A549 (cell line): ENCODE measurements at regions not wholly inside any gene's neighbourhood (a gene's known extent, or its start where the extent isn't known, plus 50 kb on each side); places are given as distances from the start of the nearest gene placed in this dataset.

Source experiments
- ATAC-seq, 2 experiments: fragments of 200-7000 bp in 1 of 2; fragments of >200 bp in 1 of 2; cut with Nextera tagmentation in 1 of 2; cut with Tn5 transposase in 1 of 2; 3 replicates each; pipeline versions ENCODE4 v1.8.0 to v1.9.1; 2018 to 2020; ENCODE audit warnings: mild to moderate bottlenecking in 1 of 2, moderate library complexity in 1 of 2
- CTCF ChIA-PET: fragments of 300-600 bp; sonication (Branson Sonifier 250); formaldehyde crosslinking; extraction: SDS; loops from one replicate; lab custom pipeline; 2021; ENCODE audit warnings: antibody characterized with exemption, inconsistent platforms; lab: Yijun Ruan, JAX
- POLR2A ChIA-PET: fragments of 350-600 bp; formaldehyde crosslinking; extraction: SDS; loops from one replicate; lab custom pipeline; 2021; ENCODE audit warnings: antibody characterized with exemption, inconsistent platforms; lab: Yijun Ruan, JAX
- DNase-seq, 2 experiments: peaks; one replicate each; pipeline versions ENCODE4 v3.0.0 to v3.0.0-alpha.2; 2011 to 2016; ENCODE audit warnings: low read depth in 1 of 2, low spot score in 1 of 2
- FAIRE-seq: peaks from 2 replicates; lab custom pipeline; 2011; peaks lifted over from hg19 to GRCh38; lab: Jason Lieb, UNC
- H3K27ac ChIP-seq, 2 experiments: fragments of >200 bp; sonication (Bioruptor Twin); formaldehyde crosslinking; 3 replicates each; pipeline ENCODE4 v1.5.1; 2016 to 2017
- H3K4me1 ChIP-seq: fragments of >200 bp; sonication (Bioruptor Twin); formaldehyde crosslinking; 3 replicates; pipeline ENCODE4 v1.6.1; 2016
- H3K4me2 ChIP-seq: fragments of >200 bp; sonication (Bioruptor Twin); formaldehyde crosslinking; 3 replicates; pipeline ENCODE4 v1.6.1; 2016
- H3K4me3 ChIP-seq: fragments of >200 bp; sonication (Bioruptor Twin); formaldehyde crosslinking; 3 replicates; pipeline ENCODE4 v1.5.1; 2016
- H3K9me3 ChIP-seq: fragments of >200 bp; sonication (Bioruptor Twin); formaldehyde crosslinking; 3 replicates; pipeline ENCODE4 v1.6.1; 2016
- BCL3 ChIP-seq: fragments of >200 bp; sonication (Bioruptor Twin); formaldehyde crosslinking; IDR thresholded peaks from 3 replicates; pipeline ENCODE4 v1.6.1; 2016
- CBX2 ChIP-seq: fragments of 200-600 bp; sonication (generic); IDR thresholded peaks from 2 replicates; pipeline ENCODE4 v1.6.1; 2016; ENCODE audit warnings: low read depth, mild to moderate bottlenecking, borderline replicate concordance
- CBX8 ChIP-seq: fragments of 200-600 bp; sonication (generic); IDR thresholded peaks from 2 replicates; pipeline ENCODE4 v1.6.1; 2016
- CEBPB ChIP-seq, 2 experiments: fragments of >200 bp in 1 of 2; sonication (Bioruptor Twin) in 1 of 2; formaldehyde crosslinking in 1 of 2; IDR thresholded peaks; 2 replicates each; pipeline ENCODE4 v1.6.1; 2012 to 2016
- CHD2 ChIP-seq: fragments of 150-350 bp; IDR thresholded peaks from 2 replicates; pipeline ENCODE4 v1.6.1; 2014; ENCODE audit warnings: low read length; ENCODE audit not compliant: partially characterized antibody
- CHD4 ChIP-seq: fragments of 200-600 bp; sonication (generic); IDR thresholded peaks from 2 replicates; pipeline ENCODE4 v1.6.1; 2016; ENCODE audit warnings: antibody characterized with exemption, mild to moderate bottlenecking, borderline replicate concordance
- EHF ChIP-seq: fragments of 250-450 bp; sonication (Bioruptor Pico); IDR thresholded peaks from 2 replicates; pipeline ENCODE4 v1.5.0; 2020; ENCODE audit warnings: mild to moderate bottlenecking
- EHMT2 ChIP-seq: fragments of 200-600 bp; sonication (generic); IDR thresholded peaks from 2 replicates; pipeline ENCODE4 v1.6.1; 2016; ENCODE audit warnings: antibody characterized with exemption, low read depth, mild to moderate bottlenecking, moderate library complexity
- ESRRA ChIP-seq: fragments of 150-350 bp; IDR thresholded peaks from 2 replicates; pipeline ENCODE4 v1.6.1; 2014; ENCODE audit warnings: mild to moderate bottlenecking, low read length, borderline replicate concordance
- FOSL2 ChIP-seq, 2 experiments: fragments of 450-650 bp in 1 of 2; fragments of >200 bp in 1 of 2; sonication (Bioruptor Twin) in 1 of 2; formaldehyde crosslinking; IDR thresholded peaks; 2 replicates each; pipeline versions ENCODE4 v1.5.0 to v1.6.1; 2016 to 2020; ENCODE audit warnings: mild to moderate bottlenecking in 1 of 2, moderate library complexity in 1 of 2
- HDAC2 ChIP-seq: fragments of 200-600 bp; sonication (generic); IDR thresholded peaks from 2 replicates; pipeline ENCODE4 v1.6.1; 2016
- HOXB13 ChIP-seq: fragments of 250-450 bp; sonication (Bioruptor Pico); IDR thresholded peaks from 2 replicates; pipeline ENCODE4 v1.5.0; 2020; ENCODE audit warnings: low read depth, mild to moderate bottlenecking, moderate library complexity
- HOXB5 ChIP-seq: fragments of 250-450 bp; sonication (Bioruptor Pico); IDR thresholded peaks from 2 replicates; pipeline ENCODE4 v1.5.0; 2020; ENCODE audit warnings: mild to moderate bottlenecking, moderate library complexity
- JUN ChIP-seq, 2 experiments: fragments of >200 bp; sonication (Bioruptor Twin); formaldehyde crosslinking; IDR thresholded peaks; 2 replicates in 1 of 2; 3 replicates in 1 of 2; pipeline ENCODE4 v1.6.1; 2016 to 2017
- KDM5A ChIP-seq: fragments of 200-600 bp; sonication (generic); IDR thresholded peaks from 2 replicates; pipeline ENCODE4 v1.6.1; 2016; ENCODE audit warnings: antibody characterized with exemption, mild to moderate bottlenecking
- MAFK ChIP-seq: fragments of 450-650 bp; IDR thresholded peaks from 2 replicates; pipeline ENCODE4 v1.6.1; 2014; ENCODE audit not compliant: partially characterized antibody
- MAZ ChIP-seq: fragments of 150-350 bp; IDR thresholded peaks from 2 replicates; pipeline ENCODE4 v1.6.1; 2014; ENCODE audit warnings: antibody characterized with exemption, low read depth, low read length, borderline replicate concordance
- NFE2L2 ChIP-seq: fragments of 150-350 bp; conservative IDR thresholded peaks from 2 replicates; pipeline ENCODE4 v1.6.1; 2014; ENCODE audit warnings: low read length
- NPAS2 ChIP-seq: fragments of 250-450 bp; sonication (Bioruptor Pico); IDR thresholded peaks from 2 replicates; pipeline ENCODE4 v1.8.0; 2022; ENCODE audit warnings: mild to moderate bottlenecking, moderate library complexity, borderline replicate concordance
- NR3C1 ChIP-seq: fragments of >200 bp; sonication (Bioruptor Twin); formaldehyde crosslinking; IDR thresholded peaks from 3 replicates; pipeline ENCODE4 v1.6.1; 2017
- PHF8 ChIP-seq: fragments of 200-600 bp; sonication (generic); IDR thresholded peaks from 2 replicates; pipeline ENCODE4 v1.6.1; 2016; ENCODE audit warnings: low read depth, mild to moderate bottlenecking, antibody characterized with exemption, moderate library complexity, borderline replicate concordance
- POLR2A ChIP-seq: IDR thresholded peaks from 2 replicates; pipeline ENCODE4 v1.6.1; 2012; ENCODE audit warnings: mild to moderate bottlenecking, low read length
- RAD21 ChIP-seq, 2 experiments: fragments of >200 bp in 1 of 2; sonication (Bioruptor Twin) in 1 of 2; formaldehyde crosslinking in 1 of 2; IDR thresholded peaks in 1 of 2; conservative IDR thresholded peaks in 1 of 2; 2 replicates in 1 of 2; 3 replicates in 1 of 2; pipeline ENCODE4 v1.6.1; 2012 to 2018; ENCODE audit warnings: inconsistent platforms in 1 of 2
- RNF2 ChIP-seq: fragments of 200-600 bp; sonication (generic); IDR thresholded peaks from 2 replicates; pipeline ENCODE4 v1.6.1; 2016; ENCODE audit warnings: low read depth, mild to moderate bottlenecking, antibody characterized with exemption, moderate library complexity, borderline replicate concordance
- SMC3 ChIP-seq: fragments of >200 bp; sonication (Bioruptor Twin); formaldehyde crosslinking; IDR thresholded peaks from 3 replicates; pipeline ENCODE4 v1.6.1; 2018; ENCODE audit warnings: inconsistent platforms
- TFCP2L1 ChIP-seq: fragments of 250-450 bp; sonication (Bioruptor Pico); IDR thresholded peaks from 2 replicates; pipeline ENCODE4 v1.5.0; 2021; ENCODE audit warnings: mild to moderate bottlenecking
- ZC3H11A ChIP-seq: fragments of 450-650 bp; IDR thresholded peaks from 2 replicates; pipeline ENCODE4 v1.6.1; 2014; ENCODE audit warnings: antibody characterized with exemption, mild to moderate bottlenecking
- ZFP36 ChIP-seq: fragments of 450-650 bp; IDR thresholded peaks from 2 replicates; pipeline ENCODE4 v1.6.1; 2014; ENCODE audit warnings: borderline replicate concordance; ENCODE audit not compliant: partially characterized antibody
- ZSCAN20 ChIP-seq: fragments of 250-450 bp; sonication (Bioruptor Pico); IDR thresholded peaks from 2 replicates; pipeline ENCODE4 v1.8.0; 2022; ENCODE audit warnings: mild to moderate bottlenecking, moderate library complexity
- WGBS: methylation state at CpG from one replicate; pipeline ENCODE4 v1.1.6; 2017; ENCODE audit errors: missing lambda C conversion rate; 5-methylcytosine and 5-hydroxymethylcytosine counted together
- TF ChIP-seq, protein P1 (sequence below): fragments of 250-450 bp; sonication (Bioruptor Pico); IDR thresholded peaks from 2 replicates; pipeline ENCODE4 v1.5.0; 2021; ENCODE audit warnings: mild to moderate bottlenecking, moderate library complexity, borderline replicate concordance
- TF ChIP-seq, protein P2 (sequence below): fragments of >200 bp; sonication (Bioruptor Twin); formaldehyde crosslinking; IDR thresholded peaks from 2 replicates; pipeline ENCODE4 v1.6.1; 2016
- TF ChIP-seq, protein P3 (sequence below): IDR thresholded peaks from 2 replicates; pipeline ENCODE4 v1.6.1; 2012

GRCh38 chr20:11380283-11380682, 537.4 kb upstream of the BTBD3 start:
- no peak for DNase-seq
- H3K4me2 ChIP-seq, result no peak overlapping the region
- peaks cover 9% of the 10 kb centered on the region; the same call in 1 of the 3 replicates for H3K9me3 ChIP-seq
- no peak for ATAC-seq
- ChIA-PET CTCF (no interaction called here), POLR2A (no interaction called here)
- no peak for FAIRE-seq
- no peak overlapping the region for H3K4me3 ChIP-seq
- H3K4me1 ChIP-seq, result peaks cover 15% of the 10 kb centered on the region
- TF ChIP-seq RNF2 (no peak), POLR2A (no peak), MAZ (no peak), PHF8 (no peak), FOSL2 (IDR thresholded peaks at IDR 0.05) (no peak), FOSL2 (CRISPR knock-in tag; IDR thresholded peaks at IDR 0.05) (no peak), CBX8 (no peak), NR3C1 (no peak), HOXB5 (CRISPR knock-in tag) (no peak), ZSCAN20 (CRISPR knock-in tag) (no peak), EHMT2 (no peak), HDAC2 (no peak), CHD2 (no peak)
- TF ChIP-seq, protein P1, sequence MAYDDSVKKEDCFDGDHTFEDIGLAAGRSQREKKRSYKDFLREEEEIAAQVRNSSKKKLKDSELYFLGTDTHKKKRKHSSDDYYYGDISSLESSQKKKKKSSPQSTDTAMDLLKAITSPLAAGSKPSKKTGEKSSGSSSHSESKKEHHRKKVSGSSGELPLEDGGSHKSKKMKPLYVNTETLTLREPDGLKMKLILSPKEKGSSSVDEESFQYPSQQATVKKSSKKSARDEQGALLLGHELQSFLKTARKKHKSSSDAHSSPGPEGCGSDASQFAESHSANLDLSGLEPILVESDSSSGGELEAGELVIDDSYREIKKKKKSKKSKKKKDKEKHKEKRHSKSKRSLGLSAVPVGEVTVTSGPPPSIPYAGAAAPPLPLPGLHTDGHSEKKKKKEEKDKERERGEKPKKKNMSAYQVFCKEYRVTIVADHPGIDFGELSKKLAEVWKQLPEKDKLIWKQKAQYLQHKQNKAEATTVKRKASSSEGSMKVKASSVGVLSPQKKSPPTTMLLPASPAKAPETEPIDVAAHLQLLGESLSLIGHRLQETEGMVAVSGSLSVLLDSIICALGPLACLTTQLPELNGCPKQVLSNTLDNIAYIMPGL (CRISPR knock-in tag), result no peak
- H3K27ac ChIP-seq, result peak overlapping the region in 1 of 2 experiments; percentile 5; a peak in 1 of 6 replicates
- WGBS, result 24% methylated on average over 1 of the region's 1 CpG

- Histone ChIP-seq H3K27ac (peak overlapping the region; percentile 86 to 90), H3K9me3 (peaks cover 13% of the 10 kb centered on the region; the same call in 2 of the 3 replicates), H3K4me3 (no peak overlapping the region), H3K4me1 (peaks cover 30% of the 10 kb centered on the region), H3K4me2 (peak overlapping the region; percentile 67)
- DNase-seq (peak; percentile 43 to 93), FAIRE-seq (peak; percentile 13), ATAC-seq (peak; percentile 94 to 99)
- CTCF ChIA-PET, result interaction anchor here (0.5 to 2.9 kb wide), 8 partner anchors 9 to 1532 kb away, joined by 3 to 13 read pairs (median 3); no protein-coding TSS in a partner anchor
- WGBS, result 6% methylated on average over 2 of the region's 2 CpGs
- POLR2A ChIA-PET, result interaction anchor here (0.5 kb wide), 1 partner anchor 150 kb away, joined by 7 read pairs; no protein-coding TSS in a partner anchor
- TF ChIP-seq SMC3 (peak; percentile 67), CBX2 (no peak), NFE2L2 (no peak), HOXB5 (CRISPR knock-in tag) (peak; percentile 82; the same call in 1 of the 2 replicates), CEBPB (IDR thresholded peaks at IDR 0.05) (peak; percentile 96 to 98), HDAC2 (no peak), CHD4 (no peak), KDM5A (no peak), HOXB13 (CRISPR knock-in tag) (no peak), NPAS2 (CRISPR knock-in tag) (no peak), TFCP2L1 (CRISPR knock-in tag) (no peak), JUN (IDR thresholded peaks at IDR 0.05) (peak; percentile 97 to 98; a peak in 4 of 5 replicates), BCL3 (peak; percentile 94; the same call in 2 of the 3 replicates), ZC3H11A (no peak), RAD21 (conservative IDR thresholded peaks at IDR 0.05 in 1 of 2, IDR thresholded peaks at IDR 0.05 in 1 of 2) (peak; percentile 53 to 77), MAFK (peak; percentile 18), EHF (no peak), PHF8 (no peak), ESRRA (no peak), ZFP36 (no peak), CBX8 (no peak)
- TF ChIP-seq, protein P2, sequence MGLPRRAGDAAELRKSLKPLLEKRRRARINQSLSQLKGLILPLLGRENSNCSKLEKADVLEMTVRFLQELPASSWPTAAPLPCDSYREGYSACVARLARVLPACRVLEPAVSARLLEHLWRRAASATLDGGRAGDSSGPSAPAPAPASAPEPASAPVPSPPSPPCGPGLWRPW, result peak; percentile 86
- TF ChIP-seq, protein P1 (CRISPR knock-in tag), result no peak
- TF ChIP-seq, protein P3, sequence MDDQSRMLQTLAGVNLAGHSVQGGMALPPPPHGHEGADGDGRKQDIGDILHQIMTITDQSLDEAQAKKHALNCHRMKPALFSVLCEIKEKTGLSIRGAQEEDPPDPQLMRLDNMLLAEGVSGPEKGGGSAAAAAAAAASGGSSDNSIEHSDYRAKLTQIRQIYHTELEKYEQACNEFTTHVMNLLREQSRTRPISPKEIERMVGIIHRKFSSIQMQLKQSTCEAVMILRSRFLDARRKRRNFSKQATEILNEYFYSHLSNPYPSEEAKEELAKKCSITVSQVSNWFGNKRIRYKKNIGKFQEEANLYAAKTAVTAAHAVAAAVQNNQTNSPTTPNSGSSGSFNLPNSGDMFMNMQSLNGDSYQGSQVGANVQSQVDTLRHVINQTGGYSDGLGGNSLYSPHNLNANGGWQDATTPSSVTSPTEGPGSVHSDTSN, result peak; percentile 74
These were observed 530.4 kb upstream of the BTBD3 start for GRCh38 chr20:11387189-11387754.
